OCI-LY7 (cell line): ENCODE measurements at regions not wholly inside any gene's neighbourhood (a gene's known extent, or its start where the extent isn't known, plus 50 kb on each side); places are given as distances from the start of the nearest gene placed in this dataset.

Experiments used
- CTCF ChIP-seq: fragments of 200-600 bp; sonication (generic); conservative IDR thresholded peaks from 2 replicates; pipeline ENCODE4 v1.5.1; 2014; ENCODE audit warnings: mild to moderate bottlenecking, antibody characterized with exemption, low read length, moderate library complexity, mixed read lengths
- EZH2phosphoT487 ChIP-seq: fragments of 200-600 bp; sonication (generic); IDR thresholded peaks from 2 replicates; pipeline ENCODE4 v1.6.1; 2018; ENCODE audit warnings: low read depth, borderline replicate concordance, mild to moderate bottlenecking, mixed run types, antibody characterized with exemption, low read length, moderate library complexity, mixed read lengths

GRCh38 chr10:127805950-127806349, 69.0 kb downstream of the FOXI2 start:
- TF ChIP-seq CTCF (no peak), EZH2phosphoT487 (no peak)
